Activated CD4-positive, alpha-beta T cell treated with anti-CD3 and anti-CD28 coated beads, Interleukin-2, amount 10 ng/mL, durations not matched to agents 7 days and 5 days (primary cell): ENCODE measurements at regions not wholly inside any gene's neighbourhood (a gene's known extent, or its start where the extent isn't known, plus 50 kb on each side); places are given as distances from the start of the nearest gene placed in this dataset.
"Not testable (repeated sequence)": the region's sequence is repeated elsewhere in the genome, so short reads cannot be mapped to it uniquely, and the experiment has no call there.

Experiments used
- CTCF ChIA-PET: fragments of 350-600 bp; sonication (Branson Sonifier 250); formaldehyde crosslinking; loops from one replicate; lab custom pipeline; 2021; ENCODE audit warnings: antibody characterized with exemption; lab: Charles Lee
- POLR2A ChIA-PET: fragments of 350-600 bp; sonication (Branson Sonifier 250); formaldehyde crosslinking; loops from one replicate; lab custom pipeline; 2021; ENCODE audit warnings: antibody characterized with exemption; lab: Charles Lee
- DNase-seq: peaks from one replicate; pipeline ENCODE4 v3.0.0-alpha.2; 2020
- H3K27ac Mint-ChIP-seq: one replicate; pipeline ENCODE4 v1.8.0; 2021; ENCODE audit warnings: mild to moderate bottlenecking, moderate library complexity, mixed read lengths
- H3K27me3 Mint-ChIP-seq: one replicate; pipeline ENCODE4 v1.8.0; 2021; ENCODE audit warnings: mixed read lengths
- H3K36me3 Mint-ChIP-seq: one replicate; pipeline ENCODE4 v1.8.0; 2021; ENCODE audit warnings: low read depth, mixed read lengths
- H3K4me1 Mint-ChIP-seq: one replicate; pipeline ENCODE4 v1.8.0; 2021; ENCODE audit warnings: mixed read lengths
- H3K4me3 Mint-ChIP-seq: one replicate; pipeline ENCODE4 v1.8.0; 2021; ENCODE audit warnings: mild to moderate bottlenecking, moderate library complexity, mixed read lengths
- H3K9me3 Mint-ChIP-seq: one replicate; pipeline ENCODE4 v1.8.0; 2021; ENCODE audit warnings: mixed read lengths

DNA sequence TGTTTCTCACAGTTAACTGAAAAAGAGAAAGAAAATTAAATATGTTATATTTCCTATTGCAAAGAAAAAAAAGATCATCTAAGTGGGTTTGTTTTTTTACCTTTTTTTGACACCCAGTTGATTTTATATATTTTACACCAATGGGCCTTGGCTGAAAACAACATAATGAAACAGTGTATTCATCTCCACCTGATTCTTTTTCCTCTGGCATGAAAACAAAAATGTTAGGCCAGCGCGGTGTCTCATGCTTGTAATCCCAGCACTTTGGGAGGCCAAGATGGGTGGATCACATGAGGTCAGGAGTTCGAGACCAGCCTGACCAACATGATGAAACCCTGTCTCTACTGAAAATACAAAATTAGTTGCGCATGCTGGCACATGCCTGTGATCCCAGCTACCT lies 69.3 kb upstream of the TMEM170B start:
- CTCF ChIA-PET, H3K9me3 Mint-ChIP-seq, DNase-seq, POLR2A ChIA-PET, H3K27ac Mint-ChIP-seq, H3K4me1 Mint-ChIP-seq, H3K36me3 Mint-ChIP-seq, H3K27me3 Mint-ChIP-seq, H3K4me3 Mint-ChIP-seq: not testable (repeated sequence)

DNA sequence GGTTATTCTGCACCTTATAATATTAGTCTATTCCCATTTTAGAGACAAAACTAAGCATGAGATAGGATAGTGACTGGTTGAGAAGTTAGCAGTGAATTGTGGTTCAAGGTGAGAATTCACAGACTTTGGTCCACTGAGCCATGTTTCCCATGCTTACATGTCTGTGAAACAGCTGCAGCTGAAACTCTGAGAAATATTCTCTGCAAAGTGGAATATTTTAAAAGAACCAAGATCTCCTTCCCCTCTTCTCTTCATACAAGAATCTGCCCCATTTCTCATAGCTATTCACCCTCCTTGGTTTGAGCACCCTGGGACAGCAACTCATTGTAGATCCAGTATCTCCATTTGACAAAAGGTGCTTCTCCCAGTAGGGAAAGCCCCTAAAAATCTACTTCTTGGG lies 70.2 kb upstream of the TMEM170B start:
- ChIA-PET POLR2A (no interaction called here), CTCF (no interaction called here)
- H3K9me3 Mint-ChIP-seq = no peaks in the 10 kb centered on the region
- no peaks in the 10 kb centered on the region for H3K4me1 Mint-ChIP-seq
- no peak for DNase-seq
- no peak overlapping the region for H3K4me3 Mint-ChIP-seq
- H3K27me3 Mint-ChIP-seq = no peaks in the 10 kb centered on the region
- no peak overlapping the region for H3K27ac Mint-ChIP-seq
- H3K36me3 Mint-ChIP-seq = no peaks in the 10 kb centered on the region

DNA sequence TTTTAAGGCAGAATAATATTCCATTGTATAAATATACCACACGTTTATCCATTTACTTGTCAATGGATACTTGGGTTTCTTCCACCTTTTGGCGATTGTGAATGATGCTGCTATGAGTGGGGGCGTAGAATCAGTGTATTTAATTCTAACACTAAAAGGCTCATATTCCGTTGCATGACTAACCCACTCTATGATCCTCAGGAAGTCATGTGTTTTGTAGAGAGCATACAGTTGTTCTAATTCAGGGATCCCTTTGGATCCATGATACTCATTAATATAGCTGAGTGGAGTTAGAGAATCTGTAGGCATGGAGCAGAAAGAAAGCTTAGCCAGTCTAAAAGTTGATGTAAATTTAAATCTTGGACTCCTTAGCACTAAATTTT lies 74.2 kb upstream of the TMEM170B start:
- no peaks in the 10 kb centered on the region for H3K9me3 Mint-ChIP-seq
- H3K27me3 Mint-ChIP-seq = no peaks in the 10 kb centered on the region
- H3K4me3 Mint-ChIP-seq = no peak overlapping the region
- no peak overlapping the region for H3K27ac Mint-ChIP-seq
- no peaks in the 10 kb centered on the region for H3K36me3 Mint-ChIP-seq
- no peak for DNase-seq
- peaks cover 21% of the 10 kb centered on the region for H3K4me1 Mint-ChIP-seq
- ChIA-PET POLR2A (no interaction called here), CTCF (no interaction called here)

DNA sequence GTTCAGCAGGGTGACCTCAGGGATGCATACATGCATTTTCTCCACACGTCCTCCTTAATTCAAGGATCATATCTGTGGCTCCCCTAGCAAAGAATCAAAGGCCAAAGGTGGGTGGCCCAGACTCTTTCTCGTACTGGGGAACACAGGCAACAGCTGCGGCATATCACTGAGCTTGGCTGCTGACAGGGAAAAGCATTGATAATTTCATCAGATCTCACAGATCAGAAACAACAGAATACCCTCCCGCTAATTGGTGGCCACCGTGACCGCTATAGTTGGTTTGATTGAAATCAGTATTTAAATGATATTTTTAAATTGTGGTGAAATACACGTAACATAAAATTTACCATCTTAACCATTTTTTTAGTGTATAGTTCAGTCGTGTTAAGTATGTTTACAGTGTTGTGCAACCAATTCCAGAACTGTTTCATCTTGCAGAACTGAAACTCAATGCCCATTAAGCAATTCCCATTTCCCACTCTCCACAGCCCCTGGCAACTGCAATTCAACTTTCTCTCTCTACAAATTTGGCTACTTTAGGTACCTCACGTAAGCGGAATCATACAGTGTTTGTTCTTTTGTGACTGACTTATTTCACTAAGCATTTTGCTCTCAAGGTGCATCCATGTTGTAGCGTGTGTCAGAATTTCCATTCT lies 74.7 kb upstream of the TMEM170B start:
- DNase-seq = no peak
- ChIA-PET POLR2A (no interaction called here), CTCF (no interaction called here)
- Mint-ChIP-seq H3K27ac (no peak overlapping the region), H3K36me3 (no peaks in the 10 kb centered on the region), H3K4me1 (peaks cover 21% of the 10 kb centered on the region), H3K27me3 (no peaks in the 10 kb centered on the region), H3K9me3 (no peaks in the 10 kb centered on the region), H3K4me3 (no peak overlapping the region)

DNA sequence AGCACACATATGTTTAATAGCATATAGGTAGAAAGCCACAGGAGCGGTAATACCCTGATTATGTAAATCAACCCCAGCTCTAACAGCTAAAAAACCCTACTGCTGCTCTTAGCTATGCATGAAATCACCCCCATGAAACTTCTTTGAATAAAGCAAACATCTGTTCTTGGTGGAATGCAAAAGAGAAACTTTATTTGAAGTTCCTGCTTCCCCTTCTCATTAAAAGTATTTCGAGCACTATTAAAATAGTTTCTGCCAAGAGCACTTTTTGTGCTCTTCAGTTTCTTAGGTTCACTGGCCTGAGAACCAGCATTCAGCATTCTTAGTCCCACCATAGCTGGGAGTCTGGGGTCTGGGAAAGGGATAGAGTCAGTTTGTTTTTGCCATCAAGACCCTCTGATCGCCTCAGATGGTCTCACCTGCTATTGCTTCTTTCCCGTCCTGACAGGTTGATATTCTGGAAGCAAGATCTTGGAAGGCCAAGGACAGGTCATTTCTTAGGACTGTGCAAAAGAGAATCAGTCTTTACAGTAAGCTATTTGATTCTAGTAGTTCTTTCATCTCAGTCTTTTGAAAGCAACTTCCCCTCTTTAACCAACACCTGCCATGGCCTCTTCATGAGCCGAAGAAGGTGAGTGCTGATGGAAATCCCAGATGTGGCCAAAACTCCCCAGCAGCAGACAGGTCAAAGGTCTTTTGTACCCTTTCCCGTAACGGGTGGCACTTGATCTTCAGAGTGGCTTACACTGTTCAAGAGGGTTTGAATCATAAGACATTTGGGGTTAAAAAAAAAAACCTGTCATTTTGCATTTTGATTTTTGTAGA lies 76.5 kb upstream of the TMEM170B start:
- peaks cover 21% of the 10 kb centered on the region for H3K4me1 Mint-ChIP-seq
- ChIA-PET CTCF (interaction anchor here (1.0 to 1.5 kb wide), 2 partner anchors 39 to 333 kb away, joined by 3 read pairs; no protein-coding TSS in a partner anchor), POLR2A (no interaction called here)
- no peaks in the 10 kb centered on the region for H3K27me3 Mint-ChIP-seq
- no peak overlapping the region for H3K4me3 Mint-ChIP-seq
- H3K9me3 Mint-ChIP-seq = no peaks in the 10 kb centered on the region
- H3K27ac Mint-ChIP-seq = no peak overlapping the region
- H3K36me3 Mint-ChIP-seq = no peaks in the 10 kb centered on the region
- DNase-seq = no peak

DNA sequence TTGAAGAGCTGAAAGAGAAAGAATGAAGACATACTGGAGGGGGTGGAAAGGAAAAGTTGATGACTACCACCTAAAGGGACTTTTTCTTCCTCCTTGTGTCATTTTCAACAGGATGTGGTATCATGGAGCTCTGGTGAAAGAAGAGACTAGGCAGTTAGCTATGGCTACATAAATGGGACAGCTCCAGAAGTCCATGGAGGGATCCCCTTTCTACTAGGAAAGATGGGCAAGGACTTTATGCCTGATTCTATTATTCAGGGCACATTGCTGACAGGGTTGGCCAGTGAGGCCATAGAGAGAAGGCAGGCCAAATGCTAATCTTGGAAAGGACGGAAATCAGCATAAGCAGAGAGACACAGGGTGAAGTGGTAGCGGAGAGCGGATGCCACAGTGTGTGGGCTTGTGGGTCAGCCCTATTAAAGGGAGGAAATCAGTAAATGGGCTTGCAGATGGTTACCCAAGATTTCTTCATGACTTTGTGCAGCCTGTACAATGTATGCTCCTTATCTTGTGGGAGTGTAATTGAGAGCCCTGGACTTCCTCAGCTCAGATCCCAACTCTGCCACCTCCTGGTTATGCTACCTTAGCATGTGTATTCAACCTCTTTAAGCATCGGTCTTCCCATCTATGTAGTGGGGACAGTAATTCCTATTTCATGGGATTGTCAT lies 77.4 kb upstream of the TMEM170B start:
- Mint-ChIP-seq H3K4me1 (peaks cover 21% of the 10 kb centered on the region), H3K4me3 (no peak overlapping the region), H3K36me3 (no peaks in the 10 kb centered on the region), H3K27me3 (no peaks in the 10 kb centered on the region), H3K27ac (peak overlapping the region; percentile 60), H3K9me3 (no peaks in the 10 kb centered on the region)
- ChIA-PET POLR2A (interaction anchor here (0.5 to 0.6 kb wide), 2 partner anchors 19 to 303 kb away, joined by 3 to 5 read pairs; no protein-coding TSS in a partner anchor), CTCF (interaction anchor here (1.0 to 1.5 kb wide), 4 partner anchors 15 to 332 kb away, joined by 3 to 5 read pairs (median 3); no protein-coding TSS in a partner anchor)
- no peak for DNase-seq

DNA sequence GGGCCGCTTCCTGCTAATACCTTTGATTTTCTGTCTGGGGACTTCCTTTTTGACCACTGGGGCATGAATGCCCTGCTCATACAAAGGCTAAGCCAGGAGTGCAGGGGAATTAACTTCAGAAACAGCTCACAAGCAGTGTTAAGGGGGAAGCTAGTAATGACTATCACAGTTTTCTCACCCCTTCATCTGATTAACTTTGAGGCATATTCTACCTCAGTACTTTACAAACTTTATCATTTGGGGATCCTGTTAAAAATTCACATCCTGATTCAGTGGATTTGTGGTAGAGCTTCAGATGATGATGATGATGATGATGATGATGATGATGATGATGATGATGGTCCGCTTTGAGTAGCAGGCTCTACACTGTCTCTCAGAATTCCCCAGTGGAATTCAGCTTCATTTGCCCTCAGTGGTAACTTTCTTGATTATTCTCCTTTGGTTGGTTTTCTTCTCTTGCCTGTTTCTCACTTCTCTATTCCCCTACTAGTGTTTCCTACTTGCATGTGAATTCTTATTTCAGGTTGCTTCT lies 78.4 kb upstream of the TMEM170B start:
- H3K27ac Mint-ChIP-seq = no peak overlapping the region
- H3K9me3 Mint-ChIP-seq = peaks cover 3% of the 10 kb centered on the region
- H3K4me1 Mint-ChIP-seq = peaks cover 21% of the 10 kb centered on the region
- ChIA-PET POLR2A (no interaction called here), CTCF (interaction anchor here (0.7 to 1.5 kb wide), 2 partner anchors 14 to 30 kb away, joined by 3 read pairs; no protein-coding TSS in a partner anchor)
- no peak overlapping the region for H3K4me3 Mint-ChIP-seq
- H3K36me3 Mint-ChIP-seq = no peaks in the 10 kb centered on the region
- DNase-seq = no peak
- peaks cover 5% of the 10 kb centered on the region for H3K27me3 Mint-ChIP-seq

DNA sequence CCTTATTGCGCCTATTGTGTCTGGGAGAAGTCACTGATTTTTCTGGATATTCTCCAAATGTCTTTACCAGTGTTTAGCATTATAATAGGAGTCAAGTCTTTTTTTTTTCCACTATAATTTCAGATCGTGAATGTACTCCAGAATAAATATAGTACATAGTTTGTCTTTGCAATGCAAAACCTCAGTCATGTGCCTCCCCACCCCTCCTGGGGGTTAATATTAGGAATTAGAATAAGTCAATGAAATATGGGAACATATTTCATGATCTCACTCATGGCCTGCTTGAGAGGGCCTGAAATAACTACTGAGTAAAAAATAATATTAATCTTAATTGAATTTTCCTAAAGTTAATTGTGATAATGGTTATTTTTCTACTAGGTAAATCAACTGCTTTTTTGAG lies 79.0 kb upstream of the TMEM170B start:
- POLR2A ChIA-PET = interaction anchor here (0.6 kb wide), 1 partner anchor 365 kb away, joined by 3 read pairs; the partner anchor contains the start of gene SMIM13
- Mint-ChIP-seq H3K9me3 (peaks cover 3% of the 10 kb centered on the region), H3K4me3 (no peak overlapping the region), H3K4me1 (peaks cover 21% of the 10 kb centered on the region), H3K27ac (no peak overlapping the region), H3K27me3 (peaks cover 5% of the 10 kb centered on the region), H3K36me3 (no peaks in the 10 kb centered on the region)
- CTCF ChIA-PET = interaction anchor here (0.7 to 1.5 kb wide), 3 partner anchors 14 to 716 kb away, joined by 3 read pairs; no protein-coding TSS in a partner anchor
- no peak for DNase-seq

DNA sequence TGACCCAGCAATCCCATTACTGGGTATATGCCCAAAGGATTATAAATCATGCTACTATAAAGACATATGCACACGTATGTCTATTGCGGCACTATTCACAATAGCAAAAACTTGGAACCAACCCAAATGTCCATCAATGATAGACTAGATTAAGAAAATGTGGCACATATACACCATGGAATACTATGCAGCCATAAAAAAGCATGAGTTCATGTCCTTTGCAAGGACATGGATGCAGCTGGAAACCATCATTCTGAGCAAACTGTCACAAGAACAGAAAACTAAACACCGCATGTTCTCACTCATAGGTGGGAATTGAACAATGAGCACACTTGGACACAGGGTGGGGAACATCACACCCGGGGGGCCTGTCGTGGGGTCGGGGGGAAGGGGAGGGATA lies 80.1 kb upstream of the TMEM170B start:
- H3K27ac Mint-ChIP-seq, H3K9me3 Mint-ChIP-seq, POLR2A ChIA-PET, H3K27me3 Mint-ChIP-seq, H3K4me3 Mint-ChIP-seq, H3K36me3 Mint-ChIP-seq, DNase-seq: not testable (repeated sequence)
- CTCF ChIA-PET = interaction anchor here (0.6 kb wide), 1 partner anchor 39 kb away, joined by 3 read pairs; no protein-coding TSS in a partner anchor
- H3K4me1 Mint-ChIP-seq = peaks cover 21% of the 10 kb centered on the region

DNA sequence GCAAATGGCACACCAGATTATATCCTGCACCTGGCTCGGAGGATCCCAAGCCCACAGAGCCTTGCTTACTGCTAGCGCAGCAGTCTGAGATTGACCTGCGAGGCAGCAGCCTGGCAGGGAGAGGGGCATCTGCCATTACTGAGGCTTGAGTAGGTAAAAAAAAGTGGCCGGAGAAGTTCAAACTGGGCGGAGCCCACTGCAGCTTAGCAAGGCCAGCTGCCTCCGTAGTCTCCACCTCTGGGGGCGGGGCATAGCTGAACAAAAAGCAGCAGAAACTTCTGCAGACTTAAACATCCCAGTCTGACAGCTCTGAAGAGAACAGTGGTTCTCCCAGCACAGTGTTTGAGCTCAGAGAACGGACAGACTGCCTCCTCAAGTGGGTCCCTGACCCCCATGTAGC lies 85.4 kb upstream of the TMEM170B start:
- POLR2A ChIA-PET, H3K27me3 Mint-ChIP-seq, H3K9me3 Mint-ChIP-seq, H3K27ac Mint-ChIP-seq, DNase-seq, H3K4me3 Mint-ChIP-seq, H3K4me1 Mint-ChIP-seq, CTCF ChIA-PET, H3K36me3 Mint-ChIP-seq: not testable (repeated sequence)

DNA sequence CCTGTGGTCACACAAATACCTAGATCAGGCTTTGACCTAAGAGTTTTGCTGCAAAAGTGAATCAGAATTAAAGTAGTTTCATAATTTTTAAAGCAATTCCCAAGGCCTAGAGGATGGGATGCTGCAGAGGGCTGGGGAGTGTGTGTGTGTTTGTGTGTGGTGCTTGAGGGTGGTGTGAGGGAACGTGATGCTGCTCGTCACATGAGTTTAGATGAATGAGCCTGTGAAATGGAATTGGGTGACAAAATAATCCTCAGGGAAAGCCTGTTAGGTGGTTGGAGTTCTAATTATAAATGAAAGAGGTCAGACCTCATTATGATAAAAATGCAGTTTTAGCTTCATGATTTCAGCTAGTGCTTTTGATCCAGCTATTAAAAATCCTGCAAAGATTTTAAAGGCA lies 87.5 kb upstream of the TMEM170B start:
- Mint-ChIP-seq H3K9me3 (peaks cover 6% of the 10 kb centered on the region), H3K36me3 (no peaks in the 10 kb centered on the region), H3K4me3 (no peak overlapping the region), H3K27me3 (peaks cover 5% of the 10 kb centered on the region), H3K27ac (no peak overlapping the region), H3K4me1 (peaks cover 2% of the 10 kb centered on the region)
- DNase-seq = no peak
- POLR2A ChIA-PET = no interaction called here
- CTCF ChIA-PET = interaction anchor here (0.7 kb wide), 1 partner anchor 84 kb away, joined by 3 read pairs; no protein-coding TSS in a partner anchor

DNA sequence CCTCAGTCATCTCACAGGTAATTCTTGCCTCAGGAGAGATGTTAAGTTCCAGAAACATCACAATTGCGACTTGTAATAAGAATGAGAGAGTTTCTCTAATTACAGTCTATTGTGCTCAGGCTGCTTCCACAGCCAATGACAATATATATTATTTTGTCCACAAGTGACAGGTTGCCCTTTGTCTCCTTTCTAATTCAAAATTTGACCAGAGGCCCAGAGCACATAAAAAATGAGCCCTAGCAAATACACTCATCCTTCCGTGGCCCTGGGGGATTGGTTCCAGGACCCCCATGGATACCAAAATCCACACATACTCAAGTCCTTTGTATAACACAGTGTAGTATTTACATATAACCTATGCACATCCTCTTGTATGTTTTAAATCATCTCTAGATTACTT lies 88.1 kb upstream of the TMEM170B start:
- ChIA-PET CTCF (no interaction called here), POLR2A (no interaction called here)
- Mint-ChIP-seq H3K27ac (no peak overlapping the region), H3K27me3 (peaks cover 3% of the 10 kb centered on the region), H3K36me3 (no peaks in the 10 kb centered on the region), H3K4me1 (peaks cover 2% of the 10 kb centered on the region), H3K9me3 (peaks cover 4% of the 10 kb centered on the region), H3K4me3 (no peak overlapping the region)
- no peak for DNase-seq
